ENCODE measurements at regions not wholly inside any gene's neighbourhood (a gene's known extent, or its start where the extent isn't known, plus 50 kb on each side); places are given as distances from the start of the nearest gene placed in this dataset.
"Not testable (repeated sequence)": the region's sequence is repeated elsewhere in the genome, so short reads cannot be mapped to it uniquely, and the experiment has no call there.

DNA sequence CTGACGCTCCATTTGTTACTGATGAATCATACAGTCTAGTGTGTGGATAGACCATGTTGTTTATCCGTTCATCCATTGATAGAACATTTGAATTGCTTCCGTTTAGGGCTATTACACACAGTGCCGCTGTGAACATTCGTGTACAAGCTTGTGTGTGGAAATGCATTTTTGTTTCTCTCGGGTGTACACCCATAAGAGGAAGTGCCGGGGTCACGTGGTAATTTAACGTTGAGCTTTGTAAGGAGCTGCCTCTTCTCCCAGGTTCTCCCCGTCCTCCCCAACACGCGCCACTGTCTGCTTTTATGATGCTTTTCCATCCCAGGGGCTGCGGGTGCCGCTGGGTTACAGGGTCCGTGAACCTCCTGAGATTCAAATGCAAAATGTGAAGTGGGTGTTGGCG lies 142.3 kb downstream of the IGLL1 start:
- DNase-seq (ENCODE audit: low read depth, low spot score): no peak

DNA sequence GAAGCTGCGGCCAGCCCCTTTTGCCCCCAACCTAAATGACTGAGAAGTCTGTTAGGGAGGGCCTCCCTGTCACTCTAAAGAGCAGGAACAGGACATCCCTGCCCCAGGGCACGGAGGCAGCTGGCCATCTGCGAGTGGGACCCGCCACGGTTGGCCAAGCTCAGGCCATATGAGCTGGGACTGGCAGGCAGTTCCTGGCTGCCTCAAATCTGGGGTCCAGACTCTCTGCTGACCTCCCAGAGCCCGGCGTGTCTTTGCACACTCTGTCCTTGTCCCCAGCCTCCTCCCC lies 143.0 kb downstream of the IGLL1 start:
- DNase-seq (ENCODE audit: low read depth, low spot score): not testable (repeated sequence)

DNA sequence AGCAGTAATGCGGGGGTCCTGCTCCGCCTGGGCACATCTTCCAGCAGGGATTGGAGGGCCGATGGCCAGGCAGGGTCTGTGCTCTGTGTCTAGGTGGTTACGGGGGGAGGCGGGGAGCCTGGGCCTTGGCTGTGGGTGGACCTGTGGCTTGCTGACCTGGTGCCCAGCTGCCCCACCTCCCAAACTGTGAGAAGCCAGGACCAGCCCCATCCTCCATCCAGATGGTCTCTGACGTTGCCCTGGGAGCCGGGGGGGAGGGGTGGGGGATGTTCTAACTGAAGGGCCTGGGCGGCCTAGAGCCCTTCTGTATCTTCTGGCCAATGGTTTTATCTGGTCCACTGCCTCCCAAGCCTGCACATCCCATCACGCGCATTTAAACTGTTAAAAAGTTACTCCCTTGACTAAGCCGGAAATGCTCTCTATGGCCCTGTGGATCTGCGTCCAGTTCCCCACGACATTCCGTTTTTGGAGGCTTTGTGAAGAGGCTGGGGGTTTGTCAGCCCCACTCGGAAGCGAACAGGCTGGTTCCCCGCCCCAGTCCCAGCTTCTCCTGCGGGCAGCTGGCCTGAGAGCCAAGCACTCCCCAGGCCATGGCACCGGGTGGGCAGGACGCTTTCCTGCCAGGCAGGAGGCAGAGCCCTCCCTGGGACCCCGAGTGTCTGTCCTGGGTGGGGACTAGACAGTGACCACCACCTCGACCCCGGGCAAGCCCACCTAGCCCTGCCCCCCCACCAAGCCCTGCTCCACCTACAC lies 143.6 kb downstream of the IGLL1 start:
- DNase-seq (ENCODE audit: low read depth, low spot score): not testable (repeated sequence)

DNA sequence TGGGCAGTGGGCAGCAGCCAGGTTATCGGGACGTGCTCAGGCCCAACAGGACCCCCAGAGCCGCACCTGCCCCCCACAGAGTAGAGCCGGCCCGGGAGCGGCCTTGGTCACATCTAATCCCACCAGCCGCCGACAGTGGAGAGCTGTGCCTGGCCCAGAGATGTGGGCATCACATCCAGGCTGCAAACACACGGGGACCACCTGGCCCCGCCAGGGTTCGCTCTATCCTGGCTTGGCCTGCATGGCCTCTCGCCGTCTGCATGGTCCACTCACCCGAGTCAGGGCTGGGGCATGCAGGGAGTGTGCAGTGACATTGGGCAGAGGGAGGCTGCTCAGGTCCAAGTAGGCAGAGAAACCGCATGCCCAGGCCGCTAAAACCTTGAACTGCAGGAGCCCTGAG lies 144.9 kb downstream of the IGLL1 start:
- not testable (repeated sequence) for DNase-seq (ENCODE audit: low read depth, low spot score)

DNA sequence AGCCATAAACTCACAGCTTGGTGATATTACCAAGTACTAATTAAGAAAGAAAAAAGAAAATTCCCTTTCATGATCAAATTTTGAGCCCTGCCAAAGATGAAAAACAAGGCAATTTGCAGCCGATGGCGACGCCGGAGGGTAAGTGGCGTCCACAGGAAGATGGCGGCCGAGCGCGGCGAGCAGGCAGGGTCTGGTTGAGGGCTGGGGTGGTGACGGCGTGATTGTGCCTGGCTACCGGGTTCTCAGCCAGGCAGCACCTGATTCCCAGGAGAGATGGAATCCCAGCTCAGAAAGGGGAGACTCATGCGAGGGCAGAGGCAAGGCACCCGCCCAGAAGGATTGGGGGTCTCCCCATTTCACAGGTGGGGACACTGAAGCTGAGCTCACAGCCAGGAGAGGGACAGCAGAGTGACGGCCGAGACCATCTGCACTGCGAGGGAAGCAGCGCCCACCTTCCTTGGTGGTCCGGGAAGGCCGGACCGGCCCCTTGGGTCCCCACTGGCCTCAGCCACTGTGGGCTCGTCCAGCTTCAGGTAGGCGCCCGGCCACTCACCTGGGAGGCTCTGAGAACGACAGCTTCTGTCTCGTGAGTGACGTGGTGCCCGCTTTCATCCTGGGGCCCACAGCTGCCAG lies 145.8 kb downstream of the IGLL1 start:
- DNase-seq (ENCODE audit: low read depth, low spot score): not testable (repeated sequence)

DNA sequence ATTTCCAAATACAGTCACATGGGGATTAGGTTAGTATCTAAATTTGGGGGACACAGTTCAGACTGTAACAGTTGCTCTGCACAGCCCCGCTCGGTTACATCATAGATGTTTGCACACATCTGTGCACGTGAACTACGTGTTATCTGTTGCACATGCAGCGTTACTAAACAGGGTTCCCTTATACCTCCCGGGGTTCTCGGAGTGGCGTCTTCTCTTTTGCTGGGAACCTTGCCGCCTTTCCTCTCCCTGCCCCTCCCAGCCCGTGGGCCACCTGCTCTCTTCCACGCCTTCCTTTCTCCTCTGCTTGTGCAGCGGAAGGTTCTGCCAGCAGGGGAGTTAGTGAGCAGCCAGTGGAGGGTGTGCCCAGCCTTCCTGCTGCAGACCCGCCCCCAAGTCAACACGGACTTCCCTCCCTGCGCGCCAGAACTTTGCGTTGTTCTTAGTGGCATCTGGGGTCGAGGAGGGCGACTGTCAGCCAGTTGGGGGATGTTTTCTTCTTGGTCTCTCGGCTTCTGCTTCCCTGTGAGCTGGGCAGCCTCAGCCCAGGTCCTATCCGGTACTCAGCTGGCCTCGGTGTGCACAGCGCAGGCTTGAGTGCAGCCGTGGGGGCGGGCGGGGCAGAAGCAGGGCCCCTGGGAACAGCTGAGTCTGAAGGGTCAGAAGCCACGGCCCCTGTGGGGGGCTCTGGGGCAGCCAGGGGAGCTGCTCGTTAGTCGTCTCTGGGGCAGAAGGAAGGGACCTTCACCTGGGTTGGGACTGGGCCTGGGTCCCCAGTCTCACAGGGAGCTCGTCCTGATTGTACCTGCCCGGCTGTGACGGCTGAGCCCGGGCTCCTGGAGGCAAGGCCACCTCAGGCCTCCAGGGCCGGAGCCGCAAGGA lies 146.7 kb downstream of the IGLL1 start:
- DNase-seq (ENCODE audit: low read depth, low spot score): not testable (repeated sequence)

DNA sequence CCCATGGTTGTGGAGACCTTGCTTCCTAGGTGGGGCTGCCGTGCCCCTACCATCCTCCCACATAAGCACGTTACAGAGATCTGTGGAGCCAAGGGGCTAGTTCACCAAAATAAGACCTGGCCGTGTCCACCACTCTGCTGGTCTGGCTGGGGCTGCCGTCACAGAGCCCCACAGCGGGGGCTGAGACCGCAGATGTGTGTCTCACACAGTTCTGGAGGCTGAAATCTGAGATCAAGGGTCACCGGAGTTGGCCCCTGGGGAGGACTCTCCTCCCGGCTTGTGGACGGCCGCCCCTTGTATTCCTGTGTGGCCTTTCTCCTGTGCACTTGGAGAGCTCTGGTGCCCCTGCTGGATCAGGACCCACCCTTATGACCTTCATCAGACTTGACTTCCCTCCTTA lies 147.4 kb downstream of the IGLL1 start:
- DNase-seq (ENCODE audit: low read depth, low spot score): not testable (repeated sequence)

DNA sequence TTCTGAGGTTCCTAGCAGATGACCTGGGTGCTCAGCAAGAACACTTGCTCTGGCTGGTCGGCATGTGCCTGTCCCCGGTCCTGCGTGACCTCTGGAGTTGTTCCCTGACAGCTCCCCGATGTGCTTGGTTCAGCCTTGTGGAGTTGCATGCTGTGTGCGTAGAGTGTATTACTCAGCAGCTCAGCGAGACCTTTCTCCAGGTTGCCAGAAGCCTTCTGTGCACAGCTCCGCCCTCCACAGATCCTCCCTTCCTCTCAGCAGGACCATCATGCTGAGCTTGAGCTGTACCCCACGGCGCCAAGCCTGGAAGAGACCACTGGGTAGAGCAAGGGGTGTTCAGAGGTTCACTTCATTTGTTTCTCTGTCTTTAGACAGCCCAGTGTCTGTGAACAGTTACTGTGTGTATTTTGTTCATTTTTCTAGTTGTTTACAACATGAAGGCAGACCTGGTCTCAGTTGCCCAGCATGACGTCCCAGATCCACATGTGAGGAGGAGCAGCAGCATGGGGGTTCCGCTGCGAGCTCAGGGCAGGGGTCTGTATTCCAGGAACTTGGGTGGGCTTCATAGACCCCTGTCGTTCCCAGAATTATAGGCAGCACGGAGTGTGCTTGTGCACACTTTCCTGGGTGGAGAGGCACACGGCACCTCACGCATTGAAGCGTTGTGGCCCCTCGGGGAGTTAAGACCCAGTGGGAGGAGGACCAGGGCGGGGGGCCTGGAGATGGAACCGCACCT lies 148.6 kb downstream of the IGLL1 start:
- DNase-seq (ENCODE audit: low read depth, low spot score): no peak

DNA sequence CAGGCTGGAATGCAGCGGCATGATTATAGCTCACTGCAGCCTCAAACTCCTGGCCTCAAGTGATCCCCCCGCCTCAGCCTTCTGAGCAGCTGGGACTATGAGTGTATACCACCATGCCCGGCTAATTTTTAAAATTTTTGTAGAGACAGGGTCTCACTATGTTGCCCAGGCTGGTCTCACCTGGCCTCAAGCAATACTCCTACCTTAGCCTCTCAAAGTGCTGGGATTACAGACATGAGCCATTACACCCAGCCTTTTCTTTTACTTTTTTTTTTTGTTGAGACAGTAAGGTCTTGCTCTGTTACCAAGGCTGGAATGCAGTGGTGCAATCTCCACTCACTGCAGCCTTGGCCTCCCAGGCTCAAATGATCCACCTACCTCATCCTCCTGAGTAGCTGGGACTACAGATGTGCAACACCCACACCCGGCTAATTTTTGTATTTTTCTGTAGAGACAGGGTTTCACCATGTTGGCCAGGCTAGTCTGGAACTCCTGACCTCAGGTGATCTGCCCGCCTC lies 155.5 kb downstream of the IGLL1 start:
- not testable (repeated sequence) for DNase-seq (ENCODE audit: low read depth, low spot score)

DNA sequence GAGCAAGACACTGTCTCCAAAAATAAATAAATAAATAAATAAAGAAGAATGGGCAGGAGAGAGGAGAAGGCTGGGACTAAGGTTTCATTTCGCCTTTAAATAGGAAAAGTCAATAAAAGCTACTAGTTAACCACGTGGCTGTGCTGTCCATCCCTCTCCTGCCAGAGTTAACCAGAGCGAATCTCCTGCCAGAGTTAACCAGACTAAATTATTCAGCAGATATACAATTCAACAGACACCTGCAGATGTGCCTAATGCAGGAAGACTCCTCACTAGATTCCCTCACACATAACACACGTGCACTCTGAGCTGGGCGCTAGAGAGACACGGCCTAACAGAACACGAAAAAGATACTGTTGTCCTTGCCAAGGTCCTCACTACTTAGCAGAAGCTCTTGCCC lies 156.1 kb downstream of the IGLL1 start:
- no peak for DNase-seq (ENCODE audit: low read depth, low spot score)

DNA sequence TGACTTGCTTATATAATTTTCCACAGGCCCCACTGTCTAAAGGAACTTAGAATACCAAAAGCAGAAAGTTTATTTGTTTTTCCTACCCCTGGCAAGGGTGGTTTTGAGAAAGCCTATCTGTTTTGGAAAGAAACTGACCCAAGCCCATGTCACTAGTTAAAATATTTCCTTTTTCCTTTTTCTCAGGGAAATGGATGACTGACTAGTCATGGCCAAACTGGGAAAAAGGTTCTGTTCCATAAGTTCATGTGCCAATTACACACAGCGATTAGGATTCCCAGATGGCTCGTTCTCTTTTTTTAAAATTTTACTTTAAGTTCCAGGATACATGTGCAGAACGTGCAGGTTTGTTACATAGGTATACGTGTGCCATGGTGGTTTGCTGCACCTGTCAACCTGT lies 157.8 kb downstream of the IGLL1 start:
- DNase-seq (ENCODE audit: low read depth, low spot score): not testable (repeated sequence)

DNA sequence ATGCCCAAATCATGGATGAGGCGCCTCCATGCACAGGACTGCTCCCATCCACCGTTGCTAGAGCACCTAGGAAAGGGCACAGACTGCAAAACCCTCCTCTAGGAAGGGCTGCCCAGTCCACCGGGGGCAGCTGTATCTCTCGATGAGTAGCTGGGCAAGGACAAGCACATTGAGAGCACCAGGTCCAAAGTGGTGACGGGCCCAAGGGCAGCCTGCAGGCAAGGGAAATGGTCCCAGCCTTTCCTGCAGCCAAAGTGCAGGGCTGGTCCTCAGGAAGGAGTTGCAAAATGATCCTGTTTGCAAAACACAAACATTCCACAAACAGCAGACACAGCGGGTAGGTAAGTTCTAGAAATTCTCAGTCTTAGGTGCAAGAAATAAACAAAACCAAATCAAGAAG lies 158.8 kb downstream of the IGLL1 start:
- not testable (repeated sequence) for DNase-seq (ENCODE audit: low read depth, low spot score)

DNA sequence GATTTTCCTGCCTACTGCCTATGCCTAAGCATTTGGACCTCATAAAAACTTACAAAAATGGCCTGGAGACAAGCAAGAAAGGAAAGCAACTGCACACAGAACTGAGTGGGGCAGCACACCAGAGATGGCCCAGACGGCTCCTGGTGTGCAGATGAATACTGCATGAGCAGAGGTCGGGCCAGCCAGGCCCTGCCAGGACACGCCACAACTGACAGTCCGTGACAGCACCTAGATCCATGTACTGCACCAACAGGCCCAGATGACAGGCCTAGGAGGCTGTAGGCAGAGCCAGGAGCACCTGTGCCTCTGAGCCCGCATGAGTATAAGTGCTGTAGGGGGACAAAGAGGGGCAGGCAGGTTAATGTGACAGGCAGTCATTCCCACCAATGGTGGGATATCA lies 160.2 kb downstream of the IGLL1 start:
- no peak for DNase-seq (ENCODE audit: low read depth, low spot score)

DNA sequence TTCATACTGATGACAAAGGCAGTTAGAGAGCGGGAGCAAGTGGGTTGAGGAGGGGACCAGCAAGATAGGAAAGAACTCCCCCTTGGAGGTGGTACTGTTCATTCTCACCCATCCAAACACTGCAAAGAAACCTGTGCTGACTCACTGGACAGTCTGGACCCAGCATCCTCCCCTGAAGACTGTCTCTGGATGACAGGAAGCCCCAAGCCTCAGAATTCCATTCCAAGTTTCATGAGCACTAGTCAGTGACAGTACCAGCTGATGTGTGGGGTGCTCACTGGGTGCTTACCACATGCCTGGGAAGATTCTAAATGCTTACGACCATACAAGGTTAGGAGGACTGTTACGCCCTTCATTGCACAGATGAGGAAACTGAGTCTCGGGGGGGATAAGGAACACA lies 160.9 kb downstream of the IGLL1 start:
- no peak for DNase-seq (ENCODE audit: low read depth, low spot score)

DNA sequence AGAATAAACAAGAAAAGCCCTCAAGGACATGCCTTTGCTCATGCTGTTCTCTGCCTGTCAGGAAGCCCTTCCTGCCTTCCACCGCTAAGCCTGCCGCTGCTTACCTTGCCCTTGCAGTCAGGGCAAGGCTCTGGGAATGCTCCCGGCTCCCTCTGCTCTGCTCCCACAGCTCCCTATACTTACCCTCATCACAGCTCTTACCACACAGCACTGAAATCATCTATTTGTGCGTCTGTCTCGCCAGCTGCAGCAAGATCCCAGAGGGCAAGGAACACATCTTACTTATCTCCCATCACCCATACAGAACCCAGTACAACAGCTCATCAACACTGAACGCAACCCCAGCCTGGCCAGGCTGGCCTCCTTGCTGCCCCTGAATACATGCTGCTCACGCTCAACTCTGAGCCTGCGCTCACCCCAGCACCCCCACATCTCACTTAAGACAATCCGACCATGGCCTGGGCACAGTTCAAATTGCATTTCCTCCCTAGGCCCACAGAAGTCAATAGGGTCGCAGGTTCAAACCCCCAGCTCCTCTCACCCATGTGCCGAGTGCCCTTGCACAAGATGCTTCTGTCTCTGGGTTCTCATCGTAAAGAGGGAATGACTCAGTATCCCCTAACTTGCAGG lies 161.8 kb downstream of the IGLL1 start:
- DNase-seq (ENCODE audit: low read depth, low spot score): no peak

DNA sequence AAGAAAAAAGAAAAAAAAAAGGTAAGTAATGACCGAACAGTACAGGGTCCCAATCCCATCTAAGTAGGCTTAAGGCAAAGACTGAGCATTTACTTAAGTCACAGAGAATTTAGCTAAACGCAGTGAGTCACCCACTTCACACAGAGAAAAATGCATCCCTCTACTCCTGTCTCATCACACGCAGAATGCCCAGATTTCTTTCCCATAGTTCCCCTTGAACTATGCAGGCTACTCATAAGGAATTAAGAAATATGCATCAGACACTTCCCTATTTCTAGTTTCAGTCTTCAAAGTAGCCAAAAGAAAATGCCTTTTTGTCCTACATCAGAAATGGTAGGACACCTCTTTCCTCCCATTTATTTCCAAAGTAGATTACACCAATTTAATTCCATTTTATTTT lies 162.8 kb downstream of the IGLL1 start:
- DNase-seq (ENCODE audit: low read depth, low spot score): not testable (repeated sequence)

DNA sequence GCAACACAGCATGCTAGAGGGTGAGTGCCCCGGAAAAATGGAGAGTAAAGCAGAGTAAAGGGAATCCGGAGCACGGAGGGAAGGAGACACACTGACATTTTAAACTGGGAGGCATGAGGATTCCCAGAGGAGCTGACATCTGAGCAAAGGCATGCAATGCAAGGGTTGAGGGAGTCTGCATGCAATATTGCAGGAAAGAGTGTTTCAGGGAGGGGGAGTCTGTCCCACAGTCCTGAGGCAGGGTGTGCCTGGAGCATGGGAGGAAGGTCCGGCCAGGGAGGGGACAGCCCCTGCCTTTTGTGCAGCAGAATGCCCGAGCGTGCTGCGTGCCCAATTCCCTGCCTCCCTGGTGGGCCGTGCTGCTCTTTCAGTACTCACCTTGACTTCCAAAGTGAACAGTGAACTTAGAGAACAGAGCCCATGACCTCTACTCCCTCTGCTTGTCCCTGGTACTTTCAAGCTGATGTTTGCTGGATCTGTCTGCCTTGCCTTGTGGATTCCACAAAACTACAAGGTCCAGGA lies 163.9 kb downstream of the IGLL1 start:
- DNase-seq (ENCODE audit: low read depth, low spot score): not testable (repeated sequence)

DNA sequence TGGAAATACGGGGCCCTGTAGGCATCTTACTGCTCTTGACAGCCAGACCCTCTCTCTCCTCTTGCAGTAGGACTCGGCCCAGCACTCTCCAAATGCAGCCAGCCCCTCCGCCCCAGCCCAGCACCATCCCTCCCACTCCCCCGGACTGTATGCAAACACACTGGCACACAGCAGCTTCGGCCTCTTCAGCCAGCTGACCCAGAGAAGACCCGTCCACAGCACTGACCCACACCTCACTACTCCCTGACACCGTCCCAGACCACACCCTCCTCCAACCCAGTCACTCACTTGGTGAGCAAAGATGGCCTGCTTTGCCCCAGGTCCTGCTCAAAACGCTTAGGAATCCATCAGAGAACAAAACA lies 164.6 kb downstream of the IGLL1 start:
- DNase-seq (ENCODE audit: low read depth, low spot score): no peak

DNA sequence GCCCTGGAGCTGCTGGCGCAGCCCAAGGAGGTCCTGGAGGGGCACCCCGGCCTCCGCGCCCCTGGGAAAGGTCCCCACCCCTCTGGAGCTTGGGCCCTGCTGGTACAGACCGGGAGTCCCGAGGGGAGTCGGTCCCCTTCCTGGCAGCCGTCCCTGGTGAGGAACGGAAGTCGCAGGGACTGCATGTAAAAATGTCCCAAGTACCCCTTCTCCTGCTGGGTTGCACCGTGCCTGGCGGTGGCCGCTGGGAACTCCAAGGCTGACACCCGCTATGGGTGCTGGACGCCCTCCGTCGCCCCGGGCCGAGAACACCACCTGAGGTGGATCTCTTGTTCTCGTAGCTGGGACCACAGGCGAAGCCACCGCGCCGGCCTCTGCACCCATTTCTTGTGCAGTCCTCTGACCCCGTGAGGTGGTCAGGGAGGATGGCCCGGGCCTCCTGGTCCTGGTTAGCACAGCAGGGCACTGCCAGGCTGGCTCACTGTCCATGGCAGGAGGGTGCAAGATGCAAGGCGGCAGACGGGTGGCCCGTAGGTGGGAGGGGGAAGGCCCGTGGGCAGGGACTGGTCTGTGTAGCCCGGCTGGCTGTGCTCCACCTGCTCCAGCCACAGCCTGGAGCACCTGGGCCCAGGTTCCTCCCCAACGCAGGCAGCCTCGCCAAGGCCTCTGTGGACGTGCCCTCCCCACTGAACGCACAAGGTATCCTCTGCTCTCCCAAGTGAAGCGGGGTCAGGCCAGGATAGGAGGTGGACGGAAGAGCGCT lies 165.2 kb downstream of the IGLL1 start:
- no peak for DNase-seq (ENCODE audit: low read depth, low spot score)

DNA sequence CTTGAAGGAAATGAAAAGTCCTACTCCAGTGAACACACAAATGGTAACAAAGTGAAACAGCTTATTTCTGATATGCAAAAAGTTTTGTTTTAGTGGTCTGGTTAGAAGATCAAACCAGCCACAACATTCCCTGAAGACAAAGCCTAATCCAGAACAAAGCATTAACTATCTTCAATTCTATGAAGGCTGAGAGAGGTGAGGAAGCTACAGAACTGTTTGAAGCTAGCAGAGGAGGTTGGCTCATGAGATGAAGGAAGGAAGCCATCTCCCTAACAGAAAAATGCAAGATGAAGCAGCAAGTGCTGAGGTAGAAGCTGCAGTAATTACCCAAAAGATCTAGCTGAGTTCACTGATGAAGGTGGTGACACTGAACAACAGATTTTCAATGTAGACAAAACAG lies 168.4 kb downstream of the IGLL1 start:
- DNase-seq (ENCODE audit: low read depth, low spot score): no peak
